H1 (cell line): ENCODE measurements at regions not wholly inside any gene's neighbourhood (a gene's known extent, or its start where the extent isn't known, plus 50 kb on each side); places are given as distances from the start of the nearest gene placed in this dataset.

ENCODE experiments used
- CTCF ChIA-PET: fragments of 300-600 bp; sonication (Branson Sonifier 250); formaldehyde crosslinking; loops from one replicate; lab custom pipeline; 2021; ENCODE audit not compliant: partially characterized antibody; lab: Charles Lee
- POLR2A ChIA-PET: fragments of 300-600 bp; sonication (Branson Sonifier 250); formaldehyde crosslinking; loops from one replicate; lab custom pipeline; 2021; ENCODE audit warnings: inconsistent platforms; ENCODE audit not compliant: partially characterized antibody; lab: Charles Lee
- DNase-seq, 2 experiments: peaks; one replicate each; pipeline versions ENCODE4 v3.0.0 to v3.0.0-alpha.2; 2010 to 2022; ENCODE audit warnings: low spot score in 2 of 2, low read depth in 1 of 2, mixed read lengths in 1 of 2
- FAIRE-seq: peaks from 2 replicates; lab custom pipeline; 2011; peaks lifted over from hg19 to GRCh38; lab: Jason Lieb, UNC
- H2AFZ ChIP-seq: 2 replicates; pipeline ENCODE4 v1.8.1; 2012; ENCODE audit warnings: low read length, inconsistent platforms
- H2AK5ac ChIP-seq: 2 replicates; pipeline ENCODE4 v1.6.1; 2013; ENCODE audit warnings: low read depth, low read length
- H2BK120ac ChIP-seq: replicated peaks from 2 replicates; pipeline ENCODE3; 2013; ENCODE audit warnings: low read depth, low read length, inconsistent platforms
- H2BK12ac ChIP-seq: 2 replicates; pipeline ENCODE4 v1.6.1; 2013; ENCODE audit warnings: low read depth, low read length
- H2BK15ac ChIP-seq: 2 replicates; pipeline ENCODE4 v1.6.1; 2013; ENCODE audit warnings: low read length
- H2BK20ac ChIP-seq: 2 replicates; pipeline ENCODE4 v1.6.1; 2013; ENCODE audit warnings: low read length
- H2BK5ac ChIP-seq: 2 replicates; pipeline ENCODE4 v1.6.1; 2013; ENCODE audit warnings: low read depth, low read length
- H3K14ac ChIP-seq: 2 replicates; pipeline ENCODE4 v1.6.1; 2013; ENCODE audit warnings: inconsistent platforms; ENCODE audit not compliant: insufficient read length
- H3K18ac ChIP-seq: 2 replicates; pipeline ENCODE4 v1.6.1; 2013; ENCODE audit warnings: low read length; ENCODE audit errors: extremely low read depth
- H3K23ac ChIP-seq: 2 replicates; pipeline ENCODE4 v1.6.1; 2013; ENCODE audit warnings: inconsistent platforms; ENCODE audit not compliant: insufficient read length
- H3K23me2 ChIP-seq: 2 replicates; pipeline ENCODE4 v1.6.1; 2013; ENCODE audit warnings: low read depth, low read length
- H3K27ac ChIP-seq: 2 replicates; pipeline ENCODE4 v1.6.1; 2011; ENCODE audit warnings: low read depth, low read length, inconsistent platforms
- H3K27me3 ChIP-seq, 4 experiments: replicated peaks in 1 of 4; 1 replicate in 1 of 4; 2 replicates in 3 of 4; pipeline versions ENCODE4 v1.6.1 to v1.8.1; 2011 to 2013; ENCODE audit warnings: low read length in 3 of 4, mild to moderate bottlenecking in 3 of 4, inconsistent platforms in 2 of 4, mixed read lengths in 2 of 4, moderate library complexity in 1 of 4; ENCODE audit not compliant: control insufficient read depth in 3 of 4, insufficient read depth in 3 of 4; ENCODE audit errors: extremely low read depth in 1 of 4
- H3K36me3 ChIP-seq, 4 experiments: 2 replicates each; pipeline versions ENCODE4 v1.6.1 to v1.8.1; 2011 to 2013; ENCODE audit warnings: mild to moderate bottlenecking in 4 of 4, low read length in 3 of 4, moderate library complexity in 2 of 4, control low read depth in 1 of 4, inconsistent platforms in 1 of 4; ENCODE audit not compliant: insufficient read depth in 4 of 4, control insufficient read depth in 2 of 4
- H3K4ac ChIP-seq: replicated peaks from 2 replicates; pipeline ENCODE3; 2013; ENCODE audit warnings: low read length, low read depth, mixed read lengths, inconsistent platforms; ENCODE audit not compliant: insufficient read length
- H3K4me1 ChIP-seq, 4 experiments: replicated peaks in 1 of 4; 1 replicate in 1 of 4; 2 replicates in 3 of 4; pipeline versions ENCODE4 v1.6.1 to v1.8.1; 2011 to 2013; ENCODE audit warnings: low read length in 3 of 4, inconsistent platforms in 2 of 4, mixed read lengths in 1 of 4; ENCODE audit not compliant: insufficient read depth in 4 of 4, control insufficient read depth in 3 of 4
- H3K4me2 ChIP-seq, 2 experiments: 2 replicates each; pipeline versions ENCODE4 v1.6.1 to v1.8.1; 2011 to 2013; ENCODE audit warnings: low read depth in 2 of 2, low read length in 2 of 2, control low read depth in 1 of 2, inconsistent platforms in 1 of 2, mild to moderate bottlenecking in 1 of 2; ENCODE audit not compliant: insufficient read depth in 1 of 2
- H3K4me3 ChIP-seq, 4 experiments: fragments of 200-600, 300-600 bp in 1 of 4; sonication (generic), shearing (Covaris generic), sonication (Bioruptor Twin) in 1 of 4; 2 replicates each; pipeline versions ENCODE4 v1.5.1 to v1.8.1; 2011 to 2016; ENCODE audit warnings: low read length in 4 of 4, low read depth in 3 of 4, control low read depth in 2 of 4, inconsistent platforms in 2 of 4, mild to moderate bottlenecking in 2 of 4, mixed read lengths in 1 of 4, moderate library complexity in 1 of 4; ENCODE audit not compliant: insufficient read depth in 2 of 4; ENCODE audit errors: extremely low read depth in 1 of 4
- H3K56ac ChIP-seq: replicated peaks from 2 replicates; pipeline ENCODE3; 2013; ENCODE audit warnings: low read depth, mild to moderate bottlenecking, mixed read lengths, low read length, inconsistent platforms; ENCODE audit not compliant: insufficient read length
- H3K79me1 ChIP-seq: 2 replicates; pipeline ENCODE4 v1.6.1; 2013; ENCODE audit warnings: low read depth, low read length, control low read depth
- H3K79me2 ChIP-seq, 2 experiments: 2 replicates each; pipeline versions ENCODE4 v1.6.1 to v1.8.1; 2012 to 2013; ENCODE audit warnings: low read length in 2 of 2, mild to moderate bottlenecking in 2 of 2, inconsistent platforms in 1 of 2; ENCODE audit not compliant: insufficient read depth in 2 of 2, control insufficient read depth in 1 of 2
- H3K9ac ChIP-seq, 4 experiments: replicated peaks in 1 of 4; 1 replicate in 1 of 4; 2 replicates in 3 of 4; pipeline versions ENCODE4 v1.6.1 to v1.8.1; 2011 to 2013; ENCODE audit warnings: low read depth in 3 of 4, low read length in 3 of 4, control low read depth in 2 of 4, mild to moderate bottlenecking in 2 of 4, moderate library complexity in 2 of 4, inconsistent platforms in 1 of 4; ENCODE audit errors: extremely low read depth in 1 of 4
- H3K9me3 ChIP-seq, 2 experiments: 2 replicates each; pipeline versions ENCODE4 v1.6.1 to v1.8.1; 2012 to 2013; ENCODE audit warnings: mild to moderate bottlenecking in 2 of 2, moderate library complexity in 2 of 2, control low read depth in 1 of 2, inconsistent platforms in 1 of 2, low read depth in 1 of 2, low read length in 1 of 2, mixed read lengths in 1 of 2; ENCODE audit not compliant: insufficient read depth in 2 of 2
- H4K20me1 ChIP-seq, 2 experiments: replicated peaks in 1 of 2; 2 replicates each; pipeline versions ENCODE3 to v1.8.1; 2011 to 2013; ENCODE audit warnings: inconsistent platforms in 2 of 2, low read length in 2 of 2, mild to moderate bottlenecking in 1 of 2; ENCODE audit not compliant: insufficient read depth in 2 of 2, control insufficient read depth in 1 of 2
- H4K5ac ChIP-seq: 2 replicates; pipeline ENCODE4 v1.6.1; 2013; ENCODE audit warnings: low read length, low read depth, mixed read lengths, inconsistent platforms; ENCODE audit not compliant: insufficient read length
- H4K8ac ChIP-seq: 2 replicates; pipeline ENCODE4 v1.8.0; 2013; ENCODE audit warnings: mild to moderate bottlenecking, moderate library complexity, low read length, inconsistent platforms; ENCODE audit not compliant: insufficient read depth; ENCODE audit errors: extremely low read depth
- H4K91ac ChIP-seq: replicated peaks from 2 replicates; pipeline ENCODE3; 2013; ENCODE audit warnings: low read length, mixed read lengths, inconsistent platforms; ENCODE audit not compliant: insufficient read length
- CTBP2 ChIP-seq: IDR thresholded peaks from 2 replicates; pipeline ENCODE4 v1.7.0; 2011; ENCODE audit warnings: borderline replicate concordance, mild to moderate bottlenecking, moderate library complexity, mixed read lengths, low read length; ENCODE audit not compliant: insufficient read depth, insufficient read length
- HDAC2 ChIP-seq, 2 experiments: fragments of 300-600 bp in 1 of 2; sonication (generic) in 1 of 2; IDR thresholded peaks; 2 replicates each; pipeline ENCODE4 v1.6.1; 2011 to 2012; ENCODE audit warnings: low read depth in 2 of 2, low read length in 2 of 2, mild to moderate bottlenecking in 2 of 2, moderate library complexity in 2 of 2, borderline replicate concordance in 1 of 2, inconsistent platforms in 1 of 2
- JUND ChIP-seq: IDR thresholded peaks from 2 replicates; pipeline ENCODE4 v1.6.1; 2011; ENCODE audit warnings: mild to moderate bottlenecking, improper control_type of control experiment, low read length
- RXRA ChIP-seq: IDR thresholded peaks from 2 replicates; pipeline ENCODE4 v1.6.1; 2011; ENCODE audit warnings: low read depth, mild to moderate bottlenecking, low read length, moderate library complexity; ENCODE audit not compliant: insufficient read depth
- YY1 ChIP-seq: IDR thresholded peaks from 2 replicates; pipeline ENCODE4 v1.6.1; 2011; ENCODE audit warnings: low read depth, mild to moderate bottlenecking, low read length
- WGBS, 2 experiments: shearing (Covaris generic) in 1 of 2; methylation state at CpG; one replicate each; pipeline versions ENCODE4 v1.1.6 to v1.1.7; 2013 to 2015; ENCODE audit warnings: low lambda C conversion rate in 2 of 2, mixed read lengths in 2 of 2, inconsistent platforms in 1 of 2, low coverage in 1 of 2, missing lambda C conversion rate in 1 of 2; ENCODE audit not compliant: insufficient replicate concordance in 2 of 2, insufficient coverage in 1 of 2, insufficient read length in 1 of 2; ENCODE audit errors: extremely low coverage in 1 of 2, missing lambda C conversion rate in 1 of 2; 5-methylcytosine and 5-hydroxymethylcytosine counted together
- TF ChIP-seq, protein P1 (sequence below): IDR thresholded peaks from 2 replicates; pipeline ENCODE4 v1.6.1; 2012; ENCODE audit warnings: inconsistent platforms
- TF ChIP-seq, protein P2 (sequence below): IDR thresholded peaks from 2 replicates; pipeline ENCODE4 v1.6.1; 2012; ENCODE audit warnings: low read length, inconsistent platforms

DNA sequence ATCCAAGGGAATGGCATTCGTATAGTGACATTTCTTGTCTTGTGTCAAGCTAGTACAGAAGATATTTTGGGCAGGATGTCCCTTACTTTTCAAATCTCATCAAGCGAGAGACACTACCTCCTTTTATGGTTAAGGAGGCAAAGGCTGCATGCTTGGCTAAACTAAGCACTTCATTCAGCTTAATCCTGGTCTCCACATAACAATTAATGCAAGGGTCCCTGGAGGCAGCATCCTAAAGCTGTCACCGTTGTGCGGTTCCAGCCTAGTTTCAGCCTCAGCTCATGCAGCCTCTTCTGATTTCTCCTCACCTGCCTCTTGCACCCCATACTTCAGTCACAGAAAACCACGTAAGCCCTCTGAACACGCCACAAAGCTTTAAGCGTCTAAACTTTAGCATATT, 67.1 kb upstream of the SLC22A23 start:
- no peak overlapping the region for H3K56ac ChIP-seq
- H4K5ac ChIP-seq = no peak overlapping the region
- no peak overlapping the region for H3K4ac ChIP-seq
- no peak overlapping the region for H2AK5ac ChIP-seq
- H3K4me3 ChIP-seq = no peak overlapping the region
- no peaks in the 10 kb centered on the region for H3K23me2 ChIP-seq
- peaks cover 0 to 9% (median 3%) of the 10 kb centered on the region in 4 experiments; a peak in 3 of 7 replicates for H3K4me1 ChIP-seq
- FAIRE-seq (no peak), DNase-seq (no peak)
- H2AFZ ChIP-seq = no peak overlapping the region
- no peak overlapping the region for H3K23ac ChIP-seq
- no peak overlapping the region for H2BK20ac ChIP-seq
- no peaks in the 10 kb centered on the region for H4K20me1 ChIP-seq
- no peak overlapping the region for H4K8ac ChIP-seq
- H3K79me2 ChIP-seq = no peaks in the 10 kb centered on the region
- no peak overlapping the region for H2BK15ac ChIP-seq
- no peak overlapping the region for H3K14ac ChIP-seq
- H3K9me3 ChIP-seq = 0 out of 4 replicates have a peak, but pooled peaks cover 0 to 3% of the 10 kb centered on the region in 2 experiments
- no peaks in the 10 kb centered on the region; a peak in 1 of 7 replicates for H3K27me3 ChIP-seq
- H3K4me2 ChIP-seq = no peak overlapping the region
- H2BK12ac ChIP-seq = no peak overlapping the region
- no peaks in the 10 kb centered on the region for H3K36me3 ChIP-seq
- H3K79me1 ChIP-seq = no peaks in the 10 kb centered on the region
- no peak overlapping the region for H2BK120ac ChIP-seq
- CTCF ChIA-PET = interaction anchor here (0.6 to 2.5 kb wide), 4 partner anchors 8 to 209 kb away, joined by 3 to 10 read pairs (median 6); no protein-coding TSS in a partner anchor
- no peak overlapping the region for H3K27ac ChIP-seq
- H4K91ac ChIP-seq = no peak overlapping the region
- no peak overlapping the region for H3K18ac ChIP-seq
- H2BK5ac ChIP-seq = no peak overlapping the region
- TF ChIP-seq, protein P1, sequence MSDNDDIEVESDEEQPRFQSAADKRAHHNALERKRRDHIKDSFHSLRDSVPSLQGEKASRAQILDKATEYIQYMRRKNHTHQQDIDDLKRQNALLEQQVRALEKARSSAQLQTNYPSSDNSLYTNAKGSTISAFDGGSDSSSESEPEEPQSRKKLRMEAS = no peak
- TF ChIP-seq YY1 (no peak), RXRA (no peak), CTBP2 (no peak), JUND (no peak), HDAC2 (IDR thresholded peaks at IDR 0.05; ENCODE audit: borderline replicate concordance in 1 of 2, low read depth in 2 of 2, low read length in 2 of 2) (no peak)
- TF ChIP-seq, protein P2, sequence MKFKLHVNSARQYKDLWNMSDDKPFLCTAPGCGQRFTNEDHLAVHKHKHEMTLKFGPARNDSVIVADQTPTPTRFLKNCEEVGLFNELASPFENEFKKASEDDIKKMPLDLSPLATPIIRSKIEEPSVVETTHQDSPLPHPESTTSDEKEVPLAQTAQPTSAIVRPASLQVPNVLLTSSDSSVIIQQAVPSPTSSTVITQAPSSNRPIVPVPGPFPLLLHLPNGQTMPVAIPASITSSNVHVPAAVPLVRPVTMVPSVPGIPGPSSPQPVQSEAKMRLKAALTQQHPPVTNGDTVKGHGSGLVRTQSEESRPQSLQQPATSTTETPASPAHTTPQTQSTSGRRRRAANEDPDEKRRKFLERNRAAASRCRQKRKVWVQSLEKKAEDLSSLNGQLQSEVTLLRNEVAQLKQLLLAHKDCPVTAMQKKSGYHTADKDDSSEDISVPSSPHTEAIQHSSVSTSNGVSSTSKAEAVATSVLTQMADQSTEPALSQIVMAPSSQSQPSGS = no peak
- H3K9ac ChIP-seq = no peak overlapping the region
- 84% methylated on average over 7 of the region's 7 CpGs; no CpG with 5 or more reads in 1 of the 2 experiments for WGBS, 2 experiments
- POLR2A ChIA-PET = no interaction called here
